Stimulated activated CD4-positive, alpha-beta T cell treated with anti-CD3 and anti-CD28 coated beads, TNF-alpha, amount 100 ng/mL, for 24 hours (primary cell): ENCODE measurements at regions not wholly inside any gene's neighbourhood (a gene's known extent, or its start where the extent isn't known, plus 50 kb on each side); places are given as distances from the start of the nearest gene placed in this dataset.

ENCODE experiments used
- DNase-seq, 3 experiments: peaks; one replicate each; pipeline ENCODE4 v3.0.0-alpha.2; 2020; ENCODE audit warnings: low read depth in 3 of 3

GRCh38 chr13:48181482-48182145 is 51.4 kb upstream of the ITM2B start:
- DNase-seq: no peak

GRCh38 chr13:48178126-48178525 is 54.9 kb upstream of the ITM2B start:
- DNase-seq: no peak

GRCh38 chr13:48176781-48177180 is 56.2 kb upstream of the ITM2B start:
- DNase-seq: no peak

GRCh38 chr13:48175185-48175584 is 57.8 kb upstream of the ITM2B start:
- no peak for DNase-seq

- no peak for DNase-seq
These were observed 65.1 kb upstream of the ITM2B start for GRCh38 chr13:48167866-48168265.

GRCh38 chr13:48165727-48166126 is 67.3 kb upstream of the ITM2B start:
- DNase-seq: no peak

GRCh38 chr13:48165063-48165462 is 67.9 kb upstream of the ITM2B start:
- DNase-seq: no peak

- no peak for DNase-seq
These were observed 68.2 kb upstream of the MED4 start for GRCh38 chr13:48163061-48163460.

GRCh38 chr13:48162217-48162616 is 67.3 kb upstream of the MED4 start:
- DNase-seq: no peak

GRCh38 chr13:48161530-48162179 is 66.8 kb upstream of the MED4 start:
- DNase-seq: no peak

- peak in 1 of 3 experiments; percentile 22 for DNase-seq
These were observed 65.8 kb upstream of the MED4 start for GRCh38 chr13:48160606-48161278.

- DNase-seq: no peak
These were observed 64.9 kb upstream of the MED4 start for GRCh38 chr13:48159826-48160225.

- DNase-seq: no peak
These were observed 64.5 kb upstream of the MED4 start for GRCh38 chr13:48159401-48159800.

- no peak for DNase-seq
These were observed 64.0 kb upstream of the MED4 start for GRCh38 chr13:48158915-48159314.

GRCh38 chr13:48158290-48158689 is 63.4 kb upstream of the MED4 start:
- no peak for DNase-seq

GRCh38 chr13:48156466-48156865 is 61.6 kb upstream of the MED4 start:
- DNase-seq: peak; percentile 40 to 68 (median 48)

- DNase-seq: no peak
These were observed 60.9 kb upstream of the MED4 start for GRCh38 chr13:48155848-48156247.

- no peak for DNase-seq
These were observed 59.8 kb upstream of the MED4 start for GRCh38 chr13:48154671-48155070.

GRCh38 chr13:48153186-48153585 is 58.3 kb upstream of the MED4 start:
- no peak for DNase-seq

- DNase-seq: no peak
These were observed 56.7 kb upstream of the MED4 start for GRCh38 chr13:48151363-48152161.

- no peak for DNase-seq
These were observed 53.5 kb upstream of the MED4 start for GRCh38 chr13:48148454-48148853.

- DNase-seq: no peak
These were observed 51.7 kb upstream of the MED4 start for GRCh38 chr13:48146636-48147035.
